ENCODE measurements at regions not wholly inside any gene's neighbourhood (a gene's known extent, or its start where the extent isn't known, plus 50 kb on each side); places are given as distances from the start of the nearest gene placed in this dataset.

DNA sequence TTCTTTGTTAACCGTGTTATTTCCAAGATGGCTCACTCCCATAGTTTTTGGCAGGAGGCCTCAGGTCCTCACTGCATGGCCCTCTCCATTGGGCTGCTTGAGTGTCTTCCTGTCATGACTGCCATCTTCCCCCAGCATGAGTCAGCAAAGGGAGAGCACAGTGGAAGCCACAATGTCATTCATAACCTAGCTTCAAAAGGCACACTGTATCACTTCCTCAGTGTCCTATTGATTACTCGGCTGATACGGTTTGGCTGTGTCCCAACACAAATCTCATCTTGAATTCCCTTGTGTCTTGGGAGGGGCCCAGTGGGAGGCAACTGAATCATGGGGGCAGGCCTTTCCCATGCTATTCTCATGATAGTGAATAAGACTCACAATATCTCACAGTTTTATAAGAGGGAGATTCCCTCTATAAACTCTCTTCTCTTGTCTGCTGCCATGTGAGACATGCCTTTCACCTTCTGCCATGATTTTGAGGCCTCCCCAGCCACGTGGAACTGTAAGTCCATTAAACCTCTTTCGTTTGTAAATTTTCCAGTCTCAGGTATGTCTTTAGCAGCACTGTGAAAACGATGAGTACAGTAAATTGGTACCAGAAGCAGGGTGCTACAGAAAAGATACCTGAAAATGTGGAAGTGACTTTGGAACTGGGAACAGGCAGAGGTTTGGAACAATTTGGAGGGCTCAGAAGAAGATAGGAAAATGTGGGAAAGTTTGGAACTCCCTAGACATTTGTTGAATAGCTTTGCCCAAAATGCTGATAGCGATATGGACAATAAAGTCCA is 106.5 kb downstream of the PRLHR start:
- Histone ChIP-seq H3K4me3 (ENCODE audit: insufficient read depth, low read depth, low read length) (no peak overlapping the region), H3K36me3 (replicated peaks; ENCODE audit: control insufficient read depth, insufficient read depth, low read length) (no peaks in the 10 kb centered on the region), H3K27me3 (ENCODE audit: control insufficient read depth, insufficient read depth, low read length) (no peaks in the 10 kb centered on the region)
- DNase-seq = no peak

DNA sequence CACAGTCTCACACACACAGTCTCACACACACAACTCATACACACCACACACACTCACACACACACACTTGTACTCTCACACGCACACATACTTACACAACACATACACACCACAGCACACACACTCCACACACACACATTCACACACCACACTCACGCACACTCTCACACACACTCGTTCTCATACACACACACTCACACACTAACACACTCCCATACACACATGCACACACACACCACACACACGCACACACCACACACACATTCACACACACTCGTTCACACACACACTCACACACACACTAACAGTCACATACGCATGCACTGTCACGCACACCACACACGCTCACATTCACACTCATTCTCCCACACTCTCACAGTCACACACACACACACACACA is 109.8 kb downstream of the PRLHR start:
- H3K27me3 ChIP-seq (ENCODE audit: control insufficient read depth, insufficient read depth, low read length) = no peaks in the 10 kb centered on the region
- H3K4me3 ChIP-seq (ENCODE audit: insufficient read depth, low read depth, low read length) = no peak overlapping the region
- no peak for DNase-seq

DNA sequence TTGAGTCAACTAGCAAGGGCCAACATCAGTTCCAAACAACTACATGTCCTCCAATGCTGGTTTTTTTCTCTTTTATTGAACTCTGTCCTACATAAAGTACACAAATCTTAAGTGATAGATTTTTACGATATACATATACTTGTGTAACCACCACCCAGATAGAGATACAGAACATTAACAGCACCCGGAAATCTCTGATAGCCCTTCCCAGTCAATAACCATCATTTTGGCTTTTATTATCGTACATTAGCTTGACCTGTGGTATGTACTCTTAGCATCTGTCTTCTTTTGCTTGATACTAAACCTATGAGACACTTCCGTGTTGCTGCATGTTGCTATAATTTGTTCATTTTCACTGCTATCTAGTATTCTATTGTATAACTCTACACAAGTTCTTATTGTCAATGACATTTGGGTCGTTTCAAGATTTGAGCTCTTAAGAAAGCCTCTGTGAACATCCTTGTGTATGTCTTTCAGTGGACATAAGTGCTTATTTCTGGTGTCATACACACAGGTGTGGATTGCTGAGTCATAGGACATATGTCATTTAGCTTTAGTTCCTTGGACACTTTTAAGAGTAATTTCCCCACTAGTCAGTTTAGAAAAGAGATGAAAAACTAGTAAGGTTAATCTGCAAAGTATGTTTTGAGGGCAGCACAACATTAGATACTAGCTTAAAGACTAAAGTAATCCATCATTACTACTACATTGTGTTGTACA is 111.1 kb downstream of the PRLHR start:
- no peaks in the 10 kb centered on the region for H3K36me3 ChIP-seq (replicated peaks; ENCODE audit: control insufficient read depth, insufficient read depth, low read length)
- H3K27me3 ChIP-seq (ENCODE audit: control insufficient read depth, insufficient read depth, low read length) = no peaks in the 10 kb centered on the region
- H3K4me3 ChIP-seq (ENCODE audit: insufficient read depth, low read depth, low read length) = no peak overlapping the region
- no peak for DNase-seq

More for the DNA sequence above, 109.8 kb downstream of the PRLHR start:
- no peaks in the 10 kb centered on the region for H3K36me3 ChIP-seq (replicated peaks; ENCODE audit: control insufficient read depth, insufficient read depth, low read length)

DNA sequence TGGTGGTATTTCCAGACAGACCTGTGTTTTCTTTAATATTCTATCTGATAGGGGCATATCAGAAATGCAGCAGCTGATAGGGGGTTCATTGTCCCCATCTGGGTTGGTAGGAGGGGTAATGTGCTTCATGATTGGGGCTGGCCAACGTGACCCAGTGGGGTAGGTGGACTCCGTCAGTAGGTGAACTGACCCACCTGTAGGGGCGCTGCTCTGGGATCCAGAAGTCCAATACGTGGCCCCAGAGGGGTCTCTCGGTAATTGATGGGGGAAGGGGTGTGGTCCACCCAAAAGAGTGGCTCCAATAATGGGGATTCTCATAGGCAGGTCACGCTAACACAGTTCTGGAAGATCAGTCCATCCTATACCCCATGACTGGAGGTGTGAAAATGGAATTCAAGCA is 112.0 kb downstream of the PRLHR start:
- no peak for DNase-seq
- no peak overlapping the region for H3K4me3 ChIP-seq (ENCODE audit: insufficient read depth, low read depth, low read length)

DNA sequence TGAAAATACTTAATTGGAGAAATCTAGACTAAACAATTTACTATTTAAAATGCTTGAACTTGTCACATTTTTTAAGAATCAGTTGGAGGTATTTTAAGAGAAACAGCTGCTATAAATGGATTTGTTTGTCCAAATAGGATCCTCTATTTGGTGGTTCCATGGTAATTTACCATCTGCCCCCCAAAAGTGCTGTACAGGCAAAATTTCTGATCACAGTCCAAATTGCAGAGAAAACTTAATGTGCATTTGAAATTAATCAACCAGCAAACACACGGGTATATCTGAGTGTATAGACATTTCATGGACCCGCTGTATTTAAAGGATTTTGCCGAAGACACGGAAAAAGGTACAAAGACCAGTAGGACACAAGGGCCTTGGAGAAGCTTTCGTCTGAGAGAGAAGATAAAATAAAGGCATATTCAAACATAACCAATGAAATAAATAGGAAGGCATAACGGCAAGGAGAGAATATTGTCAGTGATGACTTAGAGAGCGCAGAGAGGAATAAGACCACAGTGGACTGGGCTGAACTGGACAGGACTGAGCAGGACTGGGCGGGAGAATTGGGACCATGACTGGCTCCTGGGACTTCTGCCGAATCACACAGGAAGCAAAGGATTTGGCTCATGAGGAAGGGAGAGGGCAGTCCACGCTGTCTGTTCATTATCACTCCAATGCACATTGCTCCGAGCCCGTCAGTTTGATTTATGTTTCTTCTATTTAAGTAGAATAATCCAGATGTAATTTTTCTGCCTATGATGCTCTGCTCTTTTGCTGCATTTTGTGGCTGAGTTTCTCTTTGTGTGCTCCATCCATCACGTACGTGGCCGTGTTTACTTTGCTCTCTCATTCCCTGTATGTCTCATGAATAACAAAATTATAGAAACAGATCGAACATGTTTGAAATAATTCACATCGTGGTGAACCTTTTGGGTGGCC is 112.8 kb downstream of the PRLHR start:
- no peak overlapping the region for H3K4me3 ChIP-seq (ENCODE audit: insufficient read depth, low read depth, low read length)
- H3K27me3 ChIP-seq (ENCODE audit: control insufficient read depth, insufficient read depth, low read length) = no peaks in the 10 kb centered on the region
- no peaks in the 10 kb centered on the region for H3K36me3 ChIP-seq (replicated peaks; ENCODE audit: control insufficient read depth, insufficient read depth, low read length)
- no peak for DNase-seq

More for the DNA sequence above, 112.0 kb downstream of the PRLHR start:
- Histone ChIP-seq H3K27me3 (ENCODE audit: control insufficient read depth, insufficient read depth, low read length) (no peaks in the 10 kb centered on the region), H3K36me3 (replicated peaks; ENCODE audit: control insufficient read depth, insufficient read depth, low read length) (no peaks in the 10 kb centered on the region)

DNA sequence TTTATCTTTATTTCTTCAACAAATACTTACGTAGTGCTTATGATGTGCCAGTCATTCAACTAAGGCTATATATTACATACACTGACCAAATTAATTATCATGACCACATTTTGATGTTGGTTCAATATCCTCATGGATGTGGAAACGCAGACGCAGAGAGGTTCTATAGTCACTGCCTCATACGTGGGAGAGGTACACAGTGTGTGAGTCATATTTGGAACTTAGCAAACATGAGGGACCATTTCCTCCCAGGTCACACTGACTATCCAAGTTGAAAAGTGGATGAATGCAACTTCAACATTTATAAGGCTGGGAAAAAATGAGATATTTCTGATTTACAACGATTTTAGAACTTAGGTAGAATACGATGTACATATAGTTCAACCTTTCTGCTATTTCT is 113.6 kb downstream of the PRLHR start:
- DNase-seq = no peak
- H3K27me3 ChIP-seq (ENCODE audit: control insufficient read depth, insufficient read depth, low read length) = no peaks in the 10 kb centered on the region
- H3K36me3 ChIP-seq (replicated peaks; ENCODE audit: control insufficient read depth, insufficient read depth, low read length) = no peaks in the 10 kb centered on the region
- no peak overlapping the region for H3K4me3 ChIP-seq (ENCODE audit: insufficient read depth, low read depth, low read length)

DNA sequence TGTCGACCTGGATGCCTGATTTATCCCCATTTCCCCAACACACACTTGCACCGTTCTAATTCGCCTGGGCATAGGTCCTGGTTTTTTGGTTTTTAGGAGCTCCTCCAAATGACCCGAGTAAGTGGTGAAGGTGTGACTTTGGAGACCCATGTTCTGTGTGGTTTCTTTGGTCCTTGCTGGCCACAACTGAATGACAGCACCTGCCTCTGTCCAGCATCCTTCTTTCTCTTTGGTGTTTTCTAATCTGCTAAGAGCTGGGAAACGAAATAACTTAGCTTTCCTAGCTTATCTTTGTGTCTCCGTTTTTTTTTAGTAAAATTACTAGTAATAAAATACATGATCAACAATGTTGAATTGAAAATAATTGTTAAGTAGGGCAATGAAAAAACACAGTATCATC is 120.2 kb downstream of the PRLHR start:
- Histone ChIP-seq H3K36me3 (replicated peaks; ENCODE audit: control insufficient read depth, insufficient read depth, low read length) (no peaks in the 10 kb centered on the region), H3K4me3 (ENCODE audit: insufficient read depth, low read depth, low read length) (no peak overlapping the region), H3K27me3 (ENCODE audit: control insufficient read depth, insufficient read depth, low read length) (no peaks in the 10 kb centered on the region)
- no peak for DNase-seq

DNA sequence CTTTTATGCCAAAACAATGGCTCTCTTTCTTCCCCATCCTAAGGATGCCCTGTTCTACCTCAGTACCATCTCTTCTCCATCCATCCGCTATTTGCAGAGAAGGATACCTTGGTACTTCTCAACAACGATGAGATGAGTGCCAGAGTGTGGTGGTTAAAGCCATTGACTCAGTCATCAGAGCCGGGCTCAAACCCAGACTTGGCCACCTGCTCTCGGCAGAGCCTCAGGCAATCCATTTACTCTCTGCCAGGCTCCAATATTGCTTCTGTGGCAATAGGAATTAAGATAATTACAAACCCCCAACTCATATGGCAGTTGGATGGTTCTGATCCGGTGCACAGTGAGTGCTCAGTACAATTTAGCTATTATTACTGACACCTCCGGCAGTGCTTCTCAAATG is 121.3 kb downstream of the PRLHR start:
- no peak overlapping the region for H3K4me3 ChIP-seq (ENCODE audit: insufficient read depth, low read depth, low read length)

DNA sequence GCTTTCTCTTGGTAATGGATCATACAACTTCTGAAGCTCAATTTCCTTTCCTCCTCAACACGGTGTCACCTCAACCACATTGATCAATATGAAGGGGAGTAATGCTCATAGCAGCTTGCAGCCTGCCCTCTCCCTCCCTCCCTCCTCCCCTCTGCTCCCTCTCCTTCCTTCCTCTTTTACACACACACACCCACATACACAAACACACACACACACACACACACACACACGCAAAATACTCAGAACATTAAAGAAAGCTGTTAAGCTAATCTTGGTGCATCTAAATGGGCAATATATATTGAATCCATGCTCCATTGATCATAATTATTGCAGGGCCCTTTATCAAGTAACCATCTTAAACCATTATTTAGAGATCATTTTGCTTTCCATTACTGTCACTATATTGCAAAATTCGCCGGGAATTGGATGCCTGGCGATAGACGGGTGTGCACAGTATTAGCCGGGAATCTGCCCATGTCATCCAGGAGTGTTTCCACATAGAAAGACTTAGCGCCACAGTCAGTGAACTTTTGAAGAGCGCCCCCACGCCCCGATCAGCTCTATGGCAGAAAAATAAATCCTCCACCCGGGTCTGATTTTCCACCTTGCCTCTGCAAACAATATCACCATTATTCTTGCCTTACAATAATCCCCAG is 122.0 kb downstream of the PRLHR start:
- DNase-seq = no peak

More for the DNA sequence above, 121.3 kb downstream of the PRLHR start:
- H3K27me3 ChIP-seq (ENCODE audit: control insufficient read depth, insufficient read depth, low read length) = no peaks in the 10 kb centered on the region
- no peaks in the 10 kb centered on the region for H3K36me3 ChIP-seq (replicated peaks; ENCODE audit: control insufficient read depth, insufficient read depth, low read length)
- no peak for DNase-seq

DNA sequence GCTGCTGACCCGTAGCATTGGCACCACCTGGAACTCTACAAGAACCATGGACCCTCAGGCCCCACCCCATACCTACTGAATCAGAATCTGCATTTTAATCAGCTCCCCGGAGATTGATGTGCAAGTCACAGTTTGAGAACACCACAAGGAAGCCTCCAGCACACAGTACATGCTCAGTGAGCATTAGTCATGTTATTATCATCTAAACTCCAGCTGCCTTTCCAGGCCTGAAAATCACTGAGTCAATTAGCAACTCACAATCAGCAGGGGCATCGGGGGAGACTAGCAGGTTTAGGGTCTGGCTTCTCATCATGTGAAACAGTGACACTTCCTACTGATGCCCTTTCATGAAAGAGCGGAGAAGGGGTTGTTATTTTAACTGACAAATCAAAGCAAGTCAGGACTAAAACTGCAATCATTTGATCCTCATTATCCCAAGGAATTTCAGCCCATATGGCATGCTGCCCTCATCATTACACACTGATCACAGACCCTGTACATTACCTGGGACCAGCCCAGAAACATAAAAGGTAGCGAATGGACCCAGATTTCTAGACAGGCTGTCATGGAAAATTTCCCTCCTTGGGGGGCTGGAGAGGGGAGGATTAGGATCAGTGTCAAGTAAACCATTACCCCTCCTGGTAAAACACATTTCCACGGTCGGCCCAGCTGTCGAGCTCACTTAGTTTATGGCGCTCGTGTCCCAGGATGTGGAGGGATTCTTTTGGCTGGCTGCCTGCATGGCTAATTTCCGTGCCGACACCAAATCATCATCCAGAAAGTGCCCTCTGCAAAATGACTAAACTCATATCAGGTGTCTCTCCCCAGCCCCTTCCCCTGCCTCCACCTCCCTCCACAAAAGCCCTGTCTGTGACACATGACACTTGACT is 122.8 kb downstream of the PRLHR start:
- Histone ChIP-seq H3K27me3 (ENCODE audit: control insufficient read depth, insufficient read depth, low read length) (no peaks in the 10 kb centered on the region), H3K4me3 (ENCODE audit: insufficient read depth, low read depth, low read length) (no peak overlapping the region), H3K36me3 (replicated peaks; ENCODE audit: control insufficient read depth, insufficient read depth, low read length) (no peaks in the 10 kb centered on the region)
- DNase-seq = no peak

More for the DNA sequence above, 122.0 kb downstream of the PRLHR start:
- Histone ChIP-seq H3K4me3 (ENCODE audit: insufficient read depth, low read depth, low read length) (no peak overlapping the region), H3K27me3 (ENCODE audit: control insufficient read depth, insufficient read depth, low read length) (no peaks in the 10 kb centered on the region), H3K36me3 (replicated peaks; ENCODE audit: control insufficient read depth, insufficient read depth, low read length) (no peaks in the 10 kb centered on the region)

DNA sequence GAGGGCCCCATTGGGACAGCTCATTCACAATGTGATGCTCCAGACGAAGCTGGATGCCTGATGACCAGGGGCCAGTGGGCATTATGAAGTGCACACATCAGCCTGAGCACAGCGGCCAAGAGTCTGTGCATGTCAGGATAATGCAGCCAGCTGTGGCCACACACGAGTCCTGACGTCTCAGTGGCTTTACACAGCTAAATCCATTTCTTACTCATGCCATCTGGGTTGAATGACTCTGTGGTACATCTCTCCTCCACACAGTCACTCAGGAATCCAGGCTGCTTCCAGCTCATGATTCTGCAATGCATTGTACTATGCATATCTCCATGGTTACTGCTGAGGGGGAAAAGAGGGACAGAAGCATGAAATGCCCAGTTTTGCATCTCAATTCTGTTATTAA is 123.6 kb downstream of the PRLHR start:
- Histone ChIP-seq H3K27me3 (ENCODE audit: control insufficient read depth, insufficient read depth, low read length) (no peaks in the 10 kb centered on the region), H3K36me3 (replicated peaks; ENCODE audit: control insufficient read depth, insufficient read depth, low read length) (no peaks in the 10 kb centered on the region), H3K4me3 (ENCODE audit: insufficient read depth, low read depth, low read length) (no peak overlapping the region)
- no peak for DNase-seq

DNA sequence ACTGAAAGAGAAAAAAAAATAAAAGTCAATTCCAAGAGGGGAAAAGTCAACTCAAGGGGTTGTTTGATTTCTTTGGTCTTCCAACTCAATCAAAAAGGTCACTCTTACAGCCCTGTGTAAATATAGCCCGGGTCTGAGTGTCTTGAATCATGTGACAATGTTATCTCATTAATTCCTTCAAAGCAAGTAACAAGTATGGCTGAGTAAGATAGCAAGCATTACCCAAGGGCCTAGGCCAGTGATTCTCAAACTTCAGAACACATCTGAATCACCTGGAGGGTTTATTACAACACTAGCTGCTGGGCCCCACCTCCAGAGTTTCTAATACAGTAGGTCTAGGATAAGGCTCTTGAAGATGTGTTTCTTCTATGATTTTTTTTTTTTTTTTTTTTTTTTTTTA is 125.0 kb downstream of the PRLHR start:
- H3K27me3 ChIP-seq (ENCODE audit: control insufficient read depth, insufficient read depth, low read length) = no peaks in the 10 kb centered on the region
- H3K4me3 ChIP-seq (ENCODE audit: insufficient read depth, low read depth, low read length) = no peak overlapping the region
- no peak for DNase-seq
- no peaks in the 10 kb centered on the region for H3K36me3 ChIP-seq (replicated peaks; ENCODE audit: control insufficient read depth, insufficient read depth, low read length)

DNA sequence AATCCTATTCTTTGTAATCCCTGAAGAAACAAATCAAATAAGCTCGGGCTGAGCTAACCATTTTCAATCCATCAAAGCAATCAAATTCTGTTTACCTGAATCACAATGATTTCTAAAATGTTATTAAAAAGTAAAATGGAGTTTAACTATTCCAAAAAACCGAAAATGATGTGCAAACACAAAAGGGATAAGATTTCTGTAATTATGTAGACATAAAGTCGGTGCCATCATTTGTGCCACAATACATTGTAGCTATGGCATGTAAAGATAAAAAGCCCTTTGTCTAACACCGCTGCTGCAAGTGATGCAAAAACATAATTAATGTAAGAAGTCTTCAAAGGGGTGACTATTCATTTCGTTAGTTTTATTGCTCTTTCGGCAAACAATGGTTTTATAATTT is 125.1 kb upstream of the FAM204A start:
- H3K27me3 ChIP-seq (ENCODE audit: control insufficient read depth, insufficient read depth, low read length) = no peaks in the 10 kb centered on the region

More for the DNA sequence above, 125.1 kb upstream of the FAM204A start:
- no peaks in the 10 kb centered on the region for H3K36me3 ChIP-seq (replicated peaks; ENCODE audit: control insufficient read depth, insufficient read depth, low read length)
- no peak overlapping the region for H3K4me3 ChIP-seq (ENCODE audit: insufficient read depth, low read depth, low read length)
- DNase-seq = no peak

All from H7 (cell line).